ENCODE measurements at regions not wholly inside any gene's neighbourhood (a gene's known extent, or its start where the extent isn't known, plus 50 kb on each side); places are given as distances from the start of the nearest gene placed in this dataset.
"Not testable (repeated sequence)": the region's sequence is repeated elsewhere in the genome, so short reads cannot be mapped to it uniquely, and the experiment has no call there.

DNA sequence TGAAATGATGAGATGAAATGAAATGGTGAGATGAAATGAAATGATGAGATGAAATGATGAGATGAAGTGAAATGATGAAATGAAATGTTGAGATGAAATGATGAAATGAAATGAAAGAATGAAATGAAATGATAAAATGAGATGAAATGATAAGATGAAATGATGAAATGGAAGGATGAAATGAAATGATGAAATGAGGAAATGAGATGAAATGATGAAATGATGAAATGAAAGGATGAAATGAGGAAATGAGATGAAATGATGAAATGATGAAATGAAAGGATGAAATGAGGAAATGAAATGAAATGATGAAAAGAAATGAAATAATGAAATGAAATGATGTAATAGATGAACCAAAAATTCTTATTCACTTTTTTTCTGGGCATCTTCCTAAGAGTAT lies 467.1 kb downstream of the FAM72C start:
- DNase-seq (ENCODE audit: low read depth in 1 of 2, low spot score in 2 of 2); H3K4me3 ChIP-seq (ENCODE audit: extremely low read depth in 1 of 4, insufficient read depth in 2 of 4, low read depth in 3 of 4, low read length in 4 of 4); H3K23me2 ChIP-seq (ENCODE audit: low read depth, low read length); H3K27me3 ChIP-seq (replicated peaks in 1 of 4; ENCODE audit: control insufficient read depth in 3 of 4, extremely low read depth in 1 of 4, insufficient read depth in 3 of 4, low read length in 3 of 4); H2BK20ac ChIP-seq (ENCODE audit: low read length); H2AK5ac ChIP-seq (ENCODE audit: low read depth, low read length); H3K9ac ChIP-seq (replicated peaks in 1 of 4; ENCODE audit: extremely low read depth in 1 of 4, low read depth in 3 of 4, low read length in 3 of 4); H4K5ac ChIP-seq (ENCODE audit: insufficient read length, low read depth, low read length); H4K20me1 ChIP-seq (replicated peaks in 1 of 2; ENCODE audit: control insufficient read depth in 1 of 2, insufficient read depth in 2 of 2, low read length in 2 of 2); H3K27ac ChIP-seq (ENCODE audit: low read depth, low read length); H3K18ac ChIP-seq (ENCODE audit: extremely low read depth, low read length); H3K36me3 ChIP-seq (ENCODE audit: control insufficient read depth in 2 of 4, insufficient read depth in 4 of 4, low read length in 3 of 4); H3K56ac ChIP-seq (replicated peaks; ENCODE audit: insufficient read length, low read depth, low read length); H3K79me1 ChIP-seq (ENCODE audit: low read depth, low read length); H2BK15ac ChIP-seq (ENCODE audit: low read length); CTCF ChIA-PET (ENCODE audit: partially characterized antibody); H3K14ac ChIP-seq (ENCODE audit: insufficient read length); H3K9me3 ChIP-seq (ENCODE audit: insufficient read depth in 2 of 2, low read depth in 1 of 2, low read length in 1 of 2); H3K4me2 ChIP-seq (ENCODE audit: insufficient read depth in 1 of 2, low read depth in 2 of 2, low read length in 2 of 2); H2AFZ ChIP-seq (ENCODE audit: low read length); H3K4ac ChIP-seq (replicated peaks; ENCODE audit: insufficient read length, low read depth, low read length); H3K23ac ChIP-seq (ENCODE audit: insufficient read length); FAIRE-seq; POLR2A ChIA-PET (ENCODE audit: partially characterized antibody); H2BK120ac ChIP-seq (replicated peaks; ENCODE audit: low read depth, low read length); H4K91ac ChIP-seq (replicated peaks; ENCODE audit: insufficient read length, low read length); H3K4me1 ChIP-seq (replicated peaks in 1 of 4; ENCODE audit: control insufficient read depth in 3 of 4, insufficient read depth in 4 of 4, low read length in 3 of 4); H3K79me2 ChIP-seq (ENCODE audit: control insufficient read depth in 1 of 2, insufficient read depth in 2 of 2, low read length in 2 of 2); H4K8ac ChIP-seq (ENCODE audit: extremely low read depth, insufficient read depth, low read length); H2BK12ac ChIP-seq (ENCODE audit: low read depth, low read length); H2BK5ac ChIP-seq (ENCODE audit: low read depth, low read length): not testable (repeated sequence)

DNA sequence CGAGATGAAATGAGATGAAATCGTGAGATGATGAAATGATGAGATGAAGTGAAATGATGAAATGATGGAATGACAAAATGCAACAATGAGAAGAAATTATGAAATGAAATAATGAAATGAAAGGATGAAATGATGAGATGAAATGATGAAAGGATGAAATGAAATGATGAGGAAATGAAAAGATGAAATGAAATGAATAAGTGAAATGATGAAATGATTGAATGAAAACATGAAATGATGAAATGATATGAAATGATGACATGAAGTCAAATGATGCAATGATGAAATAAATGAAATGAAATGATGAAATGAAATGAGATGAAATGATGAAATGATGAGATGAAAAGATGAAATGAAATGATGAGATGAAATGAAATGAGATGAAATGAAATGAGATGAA lies 467.7 kb downstream of the FAM72C start:
- H2BK15ac ChIP-seq (ENCODE audit: low read length); CTCF ChIA-PET (ENCODE audit: partially characterized antibody); H3K36me3 ChIP-seq (ENCODE audit: control insufficient read depth in 2 of 4, insufficient read depth in 4 of 4, low read length in 3 of 4); H3K9ac ChIP-seq (replicated peaks in 1 of 4; ENCODE audit: extremely low read depth in 1 of 4, low read depth in 3 of 4, low read length in 3 of 4); H4K20me1 ChIP-seq (replicated peaks in 1 of 2; ENCODE audit: control insufficient read depth in 1 of 2, insufficient read depth in 2 of 2, low read length in 2 of 2); H3K18ac ChIP-seq (ENCODE audit: extremely low read depth, low read length); H2BK12ac ChIP-seq (ENCODE audit: low read depth, low read length); H2AK5ac ChIP-seq (ENCODE audit: low read depth, low read length); H3K4me2 ChIP-seq (ENCODE audit: insufficient read depth in 1 of 2, low read depth in 2 of 2, low read length in 2 of 2); H3K79me2 ChIP-seq (ENCODE audit: control insufficient read depth in 1 of 2, insufficient read depth in 2 of 2, low read length in 2 of 2); H3K4ac ChIP-seq (replicated peaks; ENCODE audit: insufficient read length, low read depth, low read length); H3K4me3 ChIP-seq (ENCODE audit: extremely low read depth in 1 of 4, insufficient read depth in 2 of 4, low read depth in 3 of 4, low read length in 4 of 4); H3K23me2 ChIP-seq (ENCODE audit: low read depth, low read length); H2BK120ac ChIP-seq (replicated peaks; ENCODE audit: low read depth, low read length); H3K79me1 ChIP-seq (ENCODE audit: low read depth, low read length); H2BK5ac ChIP-seq (ENCODE audit: low read depth, low read length); POLR2A ChIA-PET (ENCODE audit: partially characterized antibody); H2BK20ac ChIP-seq (ENCODE audit: low read length); H3K9me3 ChIP-seq (ENCODE audit: insufficient read depth in 2 of 2, low read depth in 1 of 2, low read length in 1 of 2); H3K23ac ChIP-seq (ENCODE audit: insufficient read length); H4K5ac ChIP-seq (ENCODE audit: insufficient read length, low read depth, low read length); FAIRE-seq; H3K27ac ChIP-seq (ENCODE audit: low read depth, low read length); H4K8ac ChIP-seq (ENCODE audit: extremely low read depth, insufficient read depth, low read length); H3K4me1 ChIP-seq (replicated peaks in 1 of 4; ENCODE audit: control insufficient read depth in 3 of 4, insufficient read depth in 4 of 4, low read length in 3 of 4); H4K91ac ChIP-seq (replicated peaks; ENCODE audit: insufficient read length, low read length); H2AFZ ChIP-seq (ENCODE audit: low read length); DNase-seq (ENCODE audit: low read depth in 1 of 2, low spot score in 2 of 2); H3K27me3 ChIP-seq (replicated peaks in 1 of 4; ENCODE audit: control insufficient read depth in 3 of 4, extremely low read depth in 1 of 4, insufficient read depth in 3 of 4, low read length in 3 of 4); H3K56ac ChIP-seq (replicated peaks; ENCODE audit: insufficient read length, low read depth, low read length); H3K14ac ChIP-seq (ENCODE audit: insufficient read length): not testable (repeated sequence)
- WGBS, 2 experiments (ENCODE audit: extremely low coverage in 1 of 2, insufficient coverage in 1 of 2, insufficient read length in 1 of 2, insufficient replicate concordance in 2 of 2, low coverage in 1 of 2, low lambda C conversion rate in 2 of 2, missing lambda C conversion rate in 1 of 2): no CpG with 5 or more reads among the region's 2 CpGs
